ENCODE measurements at regions not wholly inside any gene's neighbourhood (a gene's known extent, or its start where the extent isn't known, plus 50 kb on each side); places are given as distances from the start of the nearest gene placed in this dataset.

- TF ChIP-seq, protein P1, sequence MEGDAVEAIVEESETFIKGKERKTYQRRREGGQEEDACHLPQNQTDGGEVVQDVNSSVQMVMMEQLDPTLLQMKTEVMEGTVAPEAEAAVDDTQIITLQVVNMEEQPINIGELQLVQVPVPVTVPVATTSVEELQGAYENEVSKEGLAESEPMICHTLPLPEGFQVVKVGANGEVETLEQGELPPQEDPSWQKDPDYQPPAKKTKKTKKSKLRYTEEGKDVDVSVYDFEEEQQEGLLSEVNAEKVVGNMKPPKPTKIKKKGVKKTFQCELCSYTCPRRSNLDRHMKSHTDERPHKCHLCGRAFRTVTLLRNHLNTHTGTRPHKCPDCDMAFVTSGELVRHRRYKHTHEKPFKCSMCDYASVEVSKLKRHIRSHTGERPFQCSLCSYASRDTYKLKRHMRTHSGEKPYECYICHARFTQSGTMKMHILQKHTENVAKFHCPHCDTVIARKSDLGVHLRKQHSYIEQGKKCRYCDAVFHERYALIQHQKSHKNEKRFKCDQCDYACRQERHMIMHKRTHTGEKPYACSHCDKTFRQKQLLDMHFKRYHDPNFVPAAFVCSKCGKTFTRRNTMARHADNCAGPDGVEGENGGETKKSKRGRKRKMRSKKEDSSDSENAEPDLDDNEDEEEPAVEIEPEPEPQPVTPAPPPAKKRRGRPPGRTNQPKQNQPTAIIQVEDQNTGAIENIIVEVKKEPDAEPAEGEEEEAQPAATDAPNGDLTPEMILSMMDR (IDR thresholded peaks at IDR 0.05; ENCODE audit: low read length) = no peak
- TF ChIP-seq EZH2 (IDR thresholded peaks at IDR 0.05; ENCODE audit: borderline replicate concordance, low read length) = no peak
These were observed 696.9 kb downstream of the PCDH7 start for GRCh38 chr4:31417040-31417439.

Data from OCI-LY1 (cell line).